CD14-positive monocyte (primary cell): ENCODE measurements at regions not wholly inside any gene's neighbourhood (a gene's known extent, or its start where the extent isn't known, plus 50 kb on each side); places are given as distances from the start of the nearest gene placed in this dataset.

Experiments
- DNase-seq, 3 donors: peaks; one replicate each; pipeline ENCODE4 v3.0.0-alpha.2; 2011 to 2022
- H2AFZ ChIP-seq: 2 replicates; pipeline ENCODE4 v1.6.0; 2012; ENCODE audit warnings: mild to moderate bottlenecking, low read depth, low read length, inconsistent platforms; ENCODE audit not compliant: insufficient read depth, poor library complexity, severe bottlenecking
- H3K27ac ChIP-seq, 2 donors: 1 replicate in 1 of 2; 2 replicates in 1 of 2; pipeline ENCODE4 v1.5.1; 2012 to 2013; ENCODE audit warnings: low read length in 2 of 2, control low read depth in 1 of 2, inconsistent platforms in 1 of 2, low read depth in 1 of 2, mild to moderate bottlenecking in 1 of 2
- H3K27me3 ChIP-seq, 2 donors: one replicate each; pipeline versions ENCODE4 v1.6.0 to v1.6.1; 2011 to 2013; ENCODE audit warnings: low read length in 2 of 2; ENCODE audit not compliant: control insufficient read depth in 2 of 2, insufficient read depth in 2 of 2
- H3K36me3 ChIP-seq, 2 donors: replicated peaks in 1 of 2; 1 replicate in 1 of 2; 2 replicates in 1 of 2; pipeline versions ENCODE4 v1.5.1 to v1.6.1; 2012 to 2013; ENCODE audit warnings: low read length in 2 of 2, control low read depth in 1 of 2, inconsistent platforms in 1 of 2, mild to moderate bottlenecking in 1 of 2; ENCODE audit not compliant: insufficient read depth in 2 of 2, control insufficient read depth in 1 of 2
- H3K4me1 ChIP-seq, 2 donors: 1 replicate in 1 of 2; 2 replicates in 1 of 2; pipeline versions ENCODE4 v1.5.1 to v1.6.1; 2012 to 2013; ENCODE audit warnings: low read length in 2 of 2, control low read depth in 1 of 2, inconsistent platforms in 1 of 2, mild to moderate bottlenecking in 1 of 2, moderate library complexity in 1 of 2; ENCODE audit not compliant: insufficient read depth in 2 of 2, control insufficient read depth in 1 of 2
- H3K4me2 ChIP-seq: replicated peaks from 2 replicates; pipeline ENCODE3; 2012; ENCODE audit warnings: low read length, moderate library complexity, mild to moderate bottlenecking; ENCODE audit not compliant: poor library complexity, severe bottlenecking; ENCODE audit errors: extremely low read depth
- H3K4me3 ChIP-seq, 3 experiments: fragments of 200-600 bp in 1 of 3; sonication (generic) in 1 of 3; replicated peaks in 1 of 3; 1 replicate in 2 of 3; 2 replicates in 1 of 3; pipeline ENCODE4 v1.5.1; 2011 to 2013; ENCODE audit warnings: low read length in 3 of 3, mild to moderate bottlenecking in 3 of 3, control low read depth in 2 of 3, low read depth in 2 of 3, inconsistent platforms in 1 of 3, moderate library complexity in 1 of 3
- H3K79me2 ChIP-seq: 2 replicates; pipeline ENCODE4 v1.6.0; 2012; ENCODE audit warnings: mild to moderate bottlenecking, control low read depth, inconsistent platforms, low read length, moderate library complexity; ENCODE audit not compliant: insufficient read depth
- H3K9ac ChIP-seq: 2 replicates; pipeline ENCODE4 v1.6.0; 2017; ENCODE audit warnings: low read length, mild to moderate bottlenecking; ENCODE audit not compliant: insufficient read depth, poor library complexity, severe bottlenecking
- H3K9me3 ChIP-seq, 2 donors: replicated peaks in 1 of 2; 1 replicate in 1 of 2; 2 replicates in 1 of 2; pipeline versions ENCODE4 v1.5.1 to v1.6.1; 2012 to 2013; ENCODE audit warnings: low read length in 2 of 2, control low read depth in 1 of 2; ENCODE audit not compliant: control insufficient read depth in 1 of 2, insufficient read depth in 1 of 2
- H4K20me1 ChIP-seq: 2 replicates; pipeline ENCODE4 v1.6.0; 2012; ENCODE audit warnings: mild to moderate bottlenecking, low read length, control low read depth, moderate library complexity; ENCODE audit not compliant: insufficient read depth
- H3K27ac Mint-ChIP-seq, 7 donors: one replicate each; pipeline ENCODE4 v1.8.0; 2020; ENCODE audit warnings: mild to moderate bottlenecking in 7 of 7, mixed read lengths in 7 of 7, moderate library complexity in 6 of 7, inconsistent platforms in 2 of 7
- H3K27me3 Mint-ChIP-seq, 3 donors: one replicate each; pipeline ENCODE4 v1.8.0; 2021 to 2022; ENCODE audit warnings: low read depth in 3 of 3, mild to moderate bottlenecking in 3 of 3, mixed read lengths in 3 of 3, moderate library complexity in 3 of 3, inconsistent platforms in 1 of 3
- H3K36me3 Mint-ChIP-seq, 2 donors: one replicate each; pipeline ENCODE4 v1.8.0; 2020; ENCODE audit warnings: mixed read lengths in 2 of 2, inconsistent platforms in 1 of 2, mild to moderate bottlenecking in 1 of 2
- H3K4me1 Mint-ChIP-seq: one replicate; pipeline ENCODE4 v1.8.0; 2020; ENCODE audit warnings: mild to moderate bottlenecking, mixed read lengths
- H3K4me3 Mint-ChIP-seq, 2 donors: one replicate each; pipeline ENCODE4 v1.8.0; 2020; ENCODE audit warnings: mild to moderate bottlenecking in 2 of 2, mixed read lengths in 2 of 2, moderate library complexity in 1 of 2
- H3K9me3 Mint-ChIP-seq, 7 donors: one replicate each; pipeline ENCODE4 v1.8.0; 2020 to 2022; ENCODE audit warnings: mixed read lengths in 7 of 7, mild to moderate bottlenecking in 6 of 7, moderate library complexity in 6 of 7, inconsistent platforms in 2 of 7
- WGBS: methylation state at CpG from one replicate; pipeline ENCODE4 v1.1.5; 2013; ENCODE audit warnings: missing lambda C conversion rate; ENCODE audit not compliant: insufficient coverage; 5-methylcytosine and 5-hydroxymethylcytosine counted together
- intact Hi-C, 2 donors: fragments of 100-400 bp; cut with micrococcal nuclease; formaldehyde crosslinking; loops; one replicate each; pipeline versions ENCODE4 v1.15.0 to v1.15.1; 2023
- TF ChIP-seq, protein P1 (sequence below): fragments of 200-600 bp; IDR thresholded peaks from one replicate; pipeline ENCODE4 v1.8.0; 2022; ENCODE audit warnings: antibody characterized with exemption, mild to moderate bottlenecking

DNA sequence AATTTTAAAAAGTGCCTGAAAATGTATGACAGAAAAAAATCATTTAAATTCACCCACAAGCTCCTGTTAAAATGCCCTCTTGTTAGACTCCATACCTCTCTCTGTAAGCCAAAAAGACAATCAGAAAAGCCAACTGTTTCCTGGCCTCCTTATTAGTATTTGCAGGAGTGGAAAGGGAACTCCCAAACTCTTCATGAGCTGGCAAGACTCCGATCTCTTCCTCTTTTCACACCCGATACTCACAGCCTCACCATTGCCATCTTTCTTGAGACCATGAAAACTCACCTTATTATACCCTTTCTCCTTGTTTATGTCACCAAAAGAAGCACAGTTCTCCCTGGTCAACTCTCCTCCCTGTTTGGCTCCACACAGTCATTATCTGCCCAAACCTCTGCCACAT is 197.8 kb downstream of the DMAC1 start:
- Histone ChIP-seq H3K4me2 (no peak overlapping the region), H3K4me3 (no peak overlapping the region), H3K36me3 (no peaks in the 10 kb centered on the region), H3K4me1 (no peaks in the 10 kb centered on the region), H3K9me3 (peaks cover 0 to 4% of the 10 kb centered on the region in 2 donors), H3K79me2 (no peaks in the 10 kb centered on the region), H3K27ac (no peak overlapping the region), H3K9ac (no peak overlapping the region), H4K20me1 (no peaks in the 10 kb centered on the region), H3K27me3 (no peaks in the 10 kb centered on the region), H2AFZ (no peak overlapping the region)
- TF ChIP-seq, protein P1, sequence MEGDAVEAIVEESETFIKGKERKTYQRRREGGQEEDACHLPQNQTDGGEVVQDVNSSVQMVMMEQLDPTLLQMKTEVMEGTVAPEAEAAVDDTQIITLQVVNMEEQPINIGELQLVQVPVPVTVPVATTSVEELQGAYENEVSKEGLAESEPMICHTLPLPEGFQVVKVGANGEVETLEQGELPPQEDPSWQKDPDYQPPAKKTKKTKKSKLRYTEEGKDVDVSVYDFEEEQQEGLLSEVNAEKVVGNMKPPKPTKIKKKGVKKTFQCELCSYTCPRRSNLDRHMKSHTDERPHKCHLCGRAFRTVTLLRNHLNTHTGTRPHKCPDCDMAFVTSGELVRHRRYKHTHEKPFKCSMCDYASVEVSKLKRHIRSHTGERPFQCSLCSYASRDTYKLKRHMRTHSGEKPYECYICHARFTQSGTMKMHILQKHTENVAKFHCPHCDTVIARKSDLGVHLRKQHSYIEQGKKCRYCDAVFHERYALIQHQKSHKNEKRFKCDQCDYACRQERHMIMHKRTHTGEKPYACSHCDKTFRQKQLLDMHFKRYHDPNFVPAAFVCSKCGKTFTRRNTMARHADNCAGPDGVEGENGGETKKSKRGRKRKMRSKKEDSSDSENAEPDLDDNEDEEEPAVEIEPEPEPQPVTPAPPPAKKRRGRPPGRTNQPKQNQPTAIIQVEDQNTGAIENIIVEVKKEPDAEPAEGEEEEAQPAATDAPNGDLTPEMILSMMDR, result no peak
- no peaks in the 10 kb centered on the region for H3K36me3 Mint-ChIP-seq
- H3K9me3 Mint-ChIP-seq, result peaks cover 0 to 11% (median 2%) of the 10 kb centered on the region in 7 donors
- H3K4me3 Mint-ChIP-seq, result no peak overlapping the region
- WGBS, result 0% methylated on average over 2 of the region's 2 CpGs
- no peak overlapping the region for H3K27ac Mint-ChIP-seq
- H3K4me1 Mint-ChIP-seq, result no peaks in the 10 kb centered on the region
- intact Hi-C loops, result no loop called here
- peaks cover 0 to 3% (median 2%) of the 10 kb centered on the region in 3 donors for H3K27me3 Mint-ChIP-seq
- DNase-seq, result no peak

GRCh38 chr9:7597716-7598115 is 201.9 kb downstream of the DMAC1 start:
- no peaks in the 10 kb centered on the region for H3K4me1 Mint-ChIP-seq
- Histone ChIP-seq H3K36me3 (no peaks in the 10 kb centered on the region), H3K4me1 (no peaks in the 10 kb centered on the region), H3K4me3 (no peak overlapping the region), H2AFZ (no peak overlapping the region), H3K4me2 (no peak overlapping the region), H3K27ac (no peak overlapping the region), H3K9me3 (peaks cover 0 to 4% of the 10 kb centered on the region in 2 donors), H3K27me3 (no peaks in the 10 kb centered on the region), H3K79me2 (no peaks in the 10 kb centered on the region), H4K20me1 (no peaks in the 10 kb centered on the region), H3K9ac (no peak overlapping the region)
- TF ChIP-seq, protein P1, result no peak
- peaks cover 1 to 3% (median 2%) of the 10 kb centered on the region in 3 donors for H3K27me3 Mint-ChIP-seq
- 100% methylated on average over 9 of the region's 11 CpGs for WGBS
- intact Hi-C loops, result no loop called here
- no peak for DNase-seq
- H3K4me3 Mint-ChIP-seq, result no peak overlapping the region
- no peak overlapping the region for H3K27ac Mint-ChIP-seq
- H3K9me3 Mint-ChIP-seq, result peaks cover 0 to 15% (median 2%) of the 10 kb centered on the region in 7 donors
- H3K36me3 Mint-ChIP-seq, result no peaks in the 10 kb centered on the region
